Activated T-cell treated with anti-CD3 and anti-CD28 coated beads, Interleukin-2, amount 50 U/mL, for 1 hour (primary cell): ENCODE measurements at regions not wholly inside any gene's neighbourhood (a gene's known extent, or its start where the extent isn't known, plus 50 kb on each side); places are given as distances from the start of the nearest gene placed in this dataset.
"Not testable (repeated sequence)": the region's sequence is repeated elsewhere in the genome, so short reads cannot be mapped to it uniquely, and the experiment has no call there.

Experiments used
- DNase-seq: peaks from one replicate; pipeline ENCODE4 v3.0.0-alpha.2; 2020

DNA sequence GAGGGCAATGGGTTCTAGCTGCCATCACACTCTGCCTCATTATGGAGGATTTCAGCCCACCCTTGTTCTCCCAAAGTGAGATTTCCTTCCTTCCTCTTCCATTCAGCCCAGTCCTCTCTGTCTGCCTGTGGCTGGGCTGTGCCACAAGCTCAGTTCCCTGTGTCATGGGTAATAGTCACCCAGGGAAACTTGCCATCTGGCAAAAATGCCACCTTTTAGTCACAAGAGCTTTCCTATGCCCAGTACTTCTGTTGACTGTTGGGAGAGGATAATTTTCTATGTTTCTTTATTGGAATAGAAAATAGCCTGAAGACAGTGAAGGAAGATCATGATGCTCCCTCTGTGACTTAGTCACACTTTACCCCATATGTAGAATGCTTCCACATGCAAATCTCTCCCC, 71.4 kb downstream of the TLR4 start:
- no peak for DNase-seq

DNA sequence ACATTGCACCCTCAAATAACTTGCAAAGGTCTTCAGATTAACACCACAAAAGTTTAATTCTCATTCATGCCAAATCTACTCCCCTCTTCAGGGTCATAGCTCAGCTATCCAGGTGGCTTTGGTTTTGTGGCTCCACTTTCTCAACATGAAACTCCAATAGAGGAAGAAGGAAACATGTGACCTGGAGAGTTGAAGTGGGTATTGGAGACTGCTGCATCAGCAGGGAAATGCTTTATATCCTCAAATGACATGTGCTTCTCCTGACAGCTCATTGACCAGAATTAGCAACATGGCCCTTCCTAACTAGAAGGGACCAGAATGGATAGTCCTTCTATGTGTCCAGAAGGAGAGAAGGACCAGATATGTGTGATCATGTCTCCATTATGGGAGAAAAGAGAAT, 73.6 kb downstream of the TLR4 start:
- no peak for DNase-seq

DNA sequence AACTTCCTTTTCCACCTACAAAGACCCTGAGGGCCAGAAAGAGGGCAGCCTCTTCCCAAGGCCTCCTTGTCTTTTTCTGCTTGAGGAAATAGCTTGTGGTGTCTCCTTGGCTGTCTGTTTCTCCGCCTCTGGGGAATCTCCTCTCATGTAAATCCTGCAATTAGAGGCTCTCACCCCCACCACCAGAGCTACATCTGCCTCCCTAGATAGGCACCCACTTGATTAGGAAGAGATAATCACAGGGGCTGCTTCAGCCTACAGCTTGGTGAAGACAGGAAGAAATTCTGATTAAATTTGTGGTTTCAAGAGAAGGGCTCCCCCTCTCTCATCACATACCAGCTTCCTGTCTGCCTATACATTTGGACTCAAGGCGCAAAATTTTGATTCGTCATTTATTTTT, 75.6 kb downstream of the TLR4 start:
- no peak for DNase-seq

DNA sequence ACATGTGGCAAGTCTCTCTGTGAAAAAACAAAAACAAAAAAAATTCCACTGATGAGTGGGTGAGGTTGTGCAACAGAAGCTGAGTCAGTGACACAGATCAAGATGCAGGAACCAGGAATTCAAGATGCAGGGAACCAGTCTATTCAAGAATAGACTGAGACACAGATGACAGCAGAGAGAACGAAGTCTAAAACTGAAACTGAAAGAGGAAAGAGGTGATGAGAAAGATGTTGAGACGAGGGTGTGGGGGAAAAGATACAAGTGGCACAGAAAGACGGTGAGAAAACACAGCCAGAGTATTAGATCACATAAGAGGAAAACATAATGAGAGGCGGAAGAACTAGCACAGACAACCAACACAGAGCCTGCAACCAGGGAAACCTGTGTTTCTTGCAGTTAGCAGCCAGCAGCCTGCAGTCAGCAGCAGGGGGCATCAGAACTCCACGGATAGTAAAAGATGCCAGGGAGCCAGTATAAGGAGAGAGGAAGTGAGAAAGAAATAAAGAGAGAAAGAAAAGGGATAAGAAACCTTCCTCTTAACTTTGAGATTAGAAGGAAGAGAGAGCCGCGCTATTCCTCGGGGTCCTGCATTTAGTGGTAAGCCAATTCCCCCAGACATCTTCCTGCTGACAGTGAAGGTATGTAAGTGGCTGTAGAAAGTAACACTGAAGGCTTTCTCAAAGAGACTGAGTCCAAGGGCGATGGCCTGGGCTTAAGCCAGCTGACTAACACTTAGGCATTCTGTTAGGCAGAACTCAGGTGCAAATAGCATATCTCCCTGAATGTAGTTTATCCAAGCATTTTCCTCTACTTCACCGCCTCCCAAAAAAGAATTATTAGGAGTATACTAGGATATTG, 79.0 kb downstream of the TLR4 start:
- DNase-seq, result peak; percentile 60

DNA sequence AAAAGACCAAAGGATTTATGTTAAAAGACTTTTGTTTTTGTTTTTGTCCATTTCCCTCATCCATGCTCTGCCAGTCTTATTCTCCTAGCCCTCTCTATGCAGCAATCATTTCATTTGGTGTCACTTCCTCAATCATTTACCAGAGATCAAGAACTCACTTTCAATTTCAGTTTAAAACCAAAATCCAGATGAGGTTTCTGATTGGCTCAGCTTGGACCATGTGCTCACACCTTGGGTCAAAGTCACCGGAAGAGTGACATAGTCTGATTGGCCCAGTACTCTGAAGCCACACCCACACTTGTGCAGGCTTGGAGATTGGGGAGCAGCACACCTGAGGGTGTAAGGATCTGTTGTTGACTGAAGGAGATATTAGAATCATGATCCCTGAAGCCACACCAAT, 79.6 kb downstream of the TLR4 start:
- no peak for DNase-seq

DNA sequence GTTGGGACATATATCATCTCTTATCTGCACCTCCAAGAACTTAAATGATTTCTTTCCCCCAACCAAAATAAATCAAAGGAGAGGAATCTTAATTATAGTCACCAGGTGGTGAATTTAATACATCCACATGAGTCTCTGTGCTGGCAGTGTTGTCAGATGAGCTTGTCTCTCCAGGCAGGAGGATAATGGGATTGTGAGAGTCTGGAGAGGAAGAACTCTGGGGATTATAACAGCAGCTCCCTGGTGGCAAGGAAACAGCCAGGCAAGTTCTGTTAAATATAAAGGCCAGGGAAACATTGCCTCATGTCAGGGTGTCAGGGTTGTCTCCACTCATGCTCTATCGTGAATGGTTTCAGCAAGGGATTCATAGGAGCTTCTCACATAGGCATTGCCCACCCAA, 80.8 kb downstream of the TLR4 start:
- DNase-seq, result no peak

DNA sequence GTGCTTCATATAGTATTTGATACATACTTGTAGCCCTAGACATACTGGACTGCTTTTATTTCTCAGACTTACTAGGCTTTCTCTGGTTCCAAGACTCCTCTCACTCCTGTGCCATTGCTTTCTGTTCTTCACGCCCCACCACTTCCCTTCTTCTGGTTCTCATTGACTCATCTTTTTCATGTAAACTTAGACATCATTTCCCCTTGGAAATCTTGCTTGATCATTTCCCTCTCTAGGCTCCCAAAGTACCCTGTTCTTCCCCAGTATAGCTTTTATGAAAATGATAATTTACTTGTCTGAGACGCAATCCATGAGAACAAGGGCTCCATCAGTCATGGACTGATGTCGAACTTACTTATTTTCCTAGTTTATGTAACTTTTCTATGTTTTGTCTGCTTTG, 83.5 kb downstream of the TLR4 start:
- no peak for DNase-seq

DNA sequence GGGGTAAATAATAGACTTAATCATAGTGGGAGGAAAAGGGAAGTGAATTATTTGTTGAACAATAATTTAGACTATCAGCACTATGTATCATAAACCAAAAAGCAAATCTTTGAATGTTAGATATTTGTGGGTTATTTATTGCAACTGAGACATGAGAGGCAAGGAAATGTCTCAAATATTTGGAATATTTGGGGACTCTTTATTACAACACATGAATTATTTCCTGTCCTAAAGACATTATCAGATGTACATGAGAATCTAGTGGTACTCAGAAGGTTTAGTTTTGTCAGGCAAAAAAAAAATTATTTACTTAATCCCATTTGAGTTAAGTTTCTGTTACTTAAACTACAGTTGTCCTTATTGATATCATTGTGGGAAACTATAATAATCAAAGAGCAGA, 91.1 kb downstream of the TLR4 start:
- no peak for DNase-seq

DNA sequence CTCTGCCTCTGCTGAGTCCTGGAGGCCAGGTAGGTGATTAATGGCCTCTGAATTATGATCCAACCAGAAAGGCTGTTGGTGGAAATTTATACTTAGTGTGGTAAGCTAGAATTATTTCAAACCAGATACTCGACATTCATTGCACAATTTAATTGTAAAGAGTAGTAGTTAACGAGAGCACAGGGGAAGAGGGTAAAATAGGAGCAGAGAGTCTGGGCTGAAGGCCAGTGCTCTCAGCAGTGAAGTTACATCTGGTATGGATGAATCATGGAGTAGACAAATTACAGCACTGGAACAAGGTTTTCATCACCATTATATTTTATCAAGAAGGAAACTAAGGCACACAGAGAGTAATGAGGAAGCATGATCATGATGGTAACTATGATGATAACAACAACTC, 92.5 kb downstream of the TLR4 start:
- DNase-seq, result no peak

DNA sequence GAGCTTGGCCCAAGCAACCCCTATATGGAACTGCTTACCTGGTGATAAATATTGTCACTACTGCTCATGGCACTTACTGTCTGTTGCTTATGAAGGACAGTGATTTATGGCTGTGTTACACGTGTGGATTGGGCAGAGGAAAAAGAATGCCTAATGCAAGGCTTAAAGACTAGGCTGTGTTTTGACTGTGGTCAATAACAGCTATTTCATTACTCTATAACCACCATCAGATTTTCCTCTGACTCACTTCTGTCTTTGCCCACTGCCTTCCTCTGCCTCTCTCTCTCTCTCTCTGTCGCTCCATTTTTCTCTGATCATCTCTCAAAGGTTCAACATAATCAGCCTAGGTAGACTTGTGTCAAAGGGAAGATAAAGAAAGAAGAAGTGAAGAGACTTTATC, 96.2 kb downstream of the TLR4 start:
- no peak for DNase-seq

DNA sequence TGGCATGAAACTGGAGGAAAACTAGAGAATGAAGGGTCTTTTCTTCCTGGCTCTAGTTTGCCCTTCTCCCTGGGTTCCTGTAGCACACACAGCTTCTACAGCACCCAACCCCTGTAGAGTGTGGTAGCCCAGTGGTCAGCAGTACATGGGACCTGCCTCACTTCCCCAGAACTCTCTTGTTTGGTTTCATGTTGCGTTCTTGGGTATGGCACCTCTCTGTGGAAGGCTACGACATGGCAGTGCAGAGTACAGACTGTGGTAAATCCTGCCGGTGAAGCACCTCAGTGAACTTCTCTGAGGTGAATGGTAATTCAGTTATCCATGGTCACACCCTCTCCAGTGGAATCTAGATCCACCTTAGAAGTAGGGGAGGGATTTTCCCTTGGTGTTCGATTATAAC, 105.5 kb downstream of the TLR4 start:
- DNase-seq, result no peak

DNA sequence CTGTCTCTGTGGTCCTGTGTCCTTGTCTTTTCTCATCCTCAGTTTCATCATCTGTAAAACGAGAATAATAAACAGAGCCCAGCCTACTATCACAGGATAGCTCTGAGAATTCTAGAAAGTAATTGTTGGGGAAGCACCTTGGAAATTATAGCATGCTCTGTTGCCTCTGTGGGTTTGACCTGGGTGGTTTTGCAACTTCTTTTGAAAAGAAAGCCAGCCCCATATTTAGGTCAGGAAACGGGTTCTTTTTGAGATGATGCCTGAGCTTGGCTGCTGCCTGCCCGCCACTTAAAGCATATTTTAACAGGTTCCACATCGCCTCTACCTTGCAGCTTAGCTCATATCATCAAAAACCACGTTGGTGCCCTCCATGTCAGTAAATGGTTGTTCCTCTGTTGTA, 111.1 kb downstream of the TLR4 start:
- no peak for DNase-seq

DNA sequence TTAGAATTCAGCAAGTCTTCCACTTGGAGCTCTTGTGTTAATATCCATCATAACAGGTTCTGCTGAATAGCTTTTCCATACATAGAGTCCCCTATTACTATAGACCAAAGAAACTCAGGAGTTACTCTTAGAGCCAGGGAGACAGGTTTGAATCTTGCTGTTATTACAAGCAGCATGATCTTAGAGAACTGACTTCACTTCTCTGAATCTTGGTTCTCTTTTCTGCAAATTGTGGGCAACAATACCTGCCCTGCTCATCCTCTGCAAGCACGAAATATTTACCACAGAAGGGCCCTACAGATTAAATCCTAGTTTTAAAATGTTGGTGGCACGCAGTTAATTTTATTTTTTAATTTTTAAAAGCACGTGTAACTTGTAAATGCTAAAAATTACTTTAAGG, 111.7 kb downstream of the TLR4 start:
- no peak for DNase-seq

DNA sequence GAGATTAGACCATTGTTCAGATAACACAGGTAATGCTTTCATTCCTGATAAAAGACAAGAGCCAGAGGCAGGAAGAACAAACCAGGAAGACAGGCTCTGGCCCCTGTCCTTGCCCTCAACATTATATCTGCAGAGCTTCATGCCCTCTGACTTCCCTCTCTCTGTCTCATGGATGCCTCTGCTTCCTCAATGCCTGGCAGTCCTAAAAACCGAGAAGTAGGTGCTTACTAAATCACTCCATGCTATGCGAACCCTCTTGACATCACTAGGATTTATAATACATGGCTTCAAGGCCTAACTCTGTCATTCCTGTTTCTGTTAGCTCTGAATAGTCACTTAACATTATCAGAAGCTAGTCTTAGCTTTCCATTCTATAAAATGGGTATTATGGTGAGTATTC, 117.8 kb downstream of the TLR4 start:
- DNase-seq, result no peak

DNA sequence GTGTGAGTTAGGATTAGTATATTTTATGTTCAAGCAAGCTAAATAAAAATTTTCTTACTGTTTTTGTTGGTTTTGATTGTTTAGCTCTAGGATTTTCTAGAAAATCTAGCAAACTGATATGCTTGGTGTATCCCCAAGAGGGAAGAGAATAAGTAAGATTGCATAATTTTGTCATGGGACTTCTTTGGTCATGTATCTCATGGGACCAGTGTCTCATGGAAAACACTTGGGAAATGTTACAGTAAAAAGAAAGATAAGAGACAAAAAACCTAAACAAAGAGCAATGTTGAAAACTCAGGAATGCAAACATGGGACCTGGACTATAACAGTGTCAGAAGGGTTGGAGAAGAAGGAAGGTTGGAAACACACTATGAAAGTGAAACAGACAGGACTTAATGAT, 119.4 kb downstream of the TLR4 start:
- no peak for DNase-seq

DNA sequence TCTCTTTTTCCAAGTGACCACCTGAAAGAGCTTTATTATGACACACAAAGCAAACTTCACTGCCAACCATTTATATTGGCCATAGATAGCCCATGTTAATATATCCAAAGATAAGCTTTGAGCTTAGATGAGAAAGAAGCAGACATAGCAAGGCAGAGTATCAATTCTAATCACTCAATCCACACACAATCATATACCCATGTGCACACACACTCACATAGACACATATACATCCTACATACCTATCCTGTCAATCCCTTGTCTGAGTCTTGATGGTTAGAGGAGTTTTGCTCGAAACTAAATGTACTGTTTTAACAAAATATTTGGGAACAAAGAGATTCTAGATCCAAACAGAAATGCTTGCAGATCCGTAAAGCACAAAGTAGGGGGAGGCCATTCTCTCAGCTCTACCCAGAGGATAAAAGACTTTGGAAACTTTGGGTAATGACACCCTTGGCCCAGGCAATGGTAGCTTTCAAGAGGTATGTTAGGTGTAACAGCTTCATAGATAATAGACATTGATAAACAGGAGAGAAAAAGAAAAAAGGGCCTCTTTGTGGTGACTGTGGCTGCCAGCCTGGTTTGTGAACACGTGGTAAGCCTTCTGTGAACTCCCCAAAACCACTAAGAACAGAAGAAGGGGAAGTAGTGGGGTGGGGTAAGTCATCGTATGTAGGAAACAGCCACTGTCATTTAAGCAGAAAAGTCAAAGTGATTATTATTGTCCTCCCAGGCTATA, 121.6 kb downstream of the TLR4 start:
- DNase-seq, result no peak

DNA sequence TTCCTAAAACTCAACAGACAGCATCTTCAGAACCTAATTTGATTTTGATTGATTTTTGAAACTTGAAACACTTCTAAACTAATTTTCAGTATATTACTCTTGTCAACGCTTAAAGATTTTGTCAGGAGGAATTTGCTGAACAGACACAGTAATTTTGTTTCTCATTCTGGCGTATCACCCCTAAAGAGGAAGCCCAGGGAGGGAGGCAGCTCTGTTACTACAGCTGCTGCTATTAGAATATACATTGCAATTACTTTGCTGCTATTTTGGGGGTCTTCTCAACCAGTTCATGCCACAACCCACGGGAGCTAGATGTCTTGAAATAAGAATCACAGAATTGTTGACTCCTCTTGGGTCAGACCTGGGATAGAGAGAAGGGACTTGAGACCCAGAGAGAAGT, 122.6 kb downstream of the TLR4 start:
- DNase-seq, result no peak

DNA sequence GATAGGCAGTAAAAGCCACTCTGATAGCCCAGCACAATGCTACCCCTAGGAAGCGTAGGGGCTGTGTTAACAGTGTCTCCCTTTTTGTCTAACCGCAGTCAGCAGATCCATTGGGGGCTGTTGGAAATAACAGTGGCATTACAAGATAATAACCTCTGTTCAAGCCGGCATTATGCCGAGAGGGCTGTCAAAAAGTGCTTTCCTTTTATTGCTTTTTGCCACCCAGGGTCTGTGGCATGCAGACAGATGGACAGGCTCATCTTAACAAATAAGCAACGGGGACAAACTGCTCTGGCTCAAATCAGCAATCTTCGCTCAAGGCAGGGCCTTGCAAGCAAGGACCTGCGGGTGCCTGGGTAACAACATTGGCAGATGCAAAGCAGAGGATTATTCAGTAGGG, 123.3 kb downstream of the TLR4 start:
- no peak for DNase-seq

DNA sequence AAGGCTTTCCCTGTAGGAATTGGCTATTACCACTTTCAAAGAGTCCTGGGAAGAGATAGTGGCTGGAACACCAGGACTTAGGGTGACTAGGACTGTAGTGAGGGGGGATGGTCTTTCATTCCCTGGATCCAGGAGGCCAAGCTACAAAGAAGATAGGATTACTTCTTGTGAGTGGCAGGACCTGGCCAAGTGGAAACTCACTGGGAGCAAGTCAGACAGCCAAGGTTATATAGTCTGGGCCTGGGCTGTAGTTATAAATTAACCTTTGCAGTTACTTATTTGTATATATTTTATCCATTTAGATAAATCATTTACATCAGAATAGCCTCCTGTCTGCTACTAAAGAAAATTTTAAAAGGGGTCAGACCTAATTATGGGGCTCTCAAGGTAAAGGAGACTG, 124.3 kb downstream of the TLR4 start:
- DNase-seq, result no peak

DNA sequence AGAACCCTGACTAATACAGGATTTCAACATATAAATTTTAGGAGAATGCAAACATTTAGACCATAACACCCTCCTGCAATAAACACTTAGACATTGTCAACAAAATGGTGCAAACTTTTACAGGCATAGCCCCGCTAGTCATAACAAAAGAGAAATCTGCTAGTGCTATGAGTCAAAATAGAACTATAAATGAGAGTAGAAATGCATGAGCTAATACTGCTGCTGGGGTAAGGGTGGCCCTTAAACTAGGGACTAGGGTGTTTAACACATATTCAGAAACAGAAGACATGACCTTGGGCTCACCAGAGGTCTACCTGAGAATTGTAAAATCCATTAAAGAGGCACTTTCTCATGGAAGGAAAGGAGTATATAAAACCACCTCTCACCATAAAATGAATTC, 131.6 kb downstream of the TLR4 start:
- DNase-seq, result no peak

DNA sequence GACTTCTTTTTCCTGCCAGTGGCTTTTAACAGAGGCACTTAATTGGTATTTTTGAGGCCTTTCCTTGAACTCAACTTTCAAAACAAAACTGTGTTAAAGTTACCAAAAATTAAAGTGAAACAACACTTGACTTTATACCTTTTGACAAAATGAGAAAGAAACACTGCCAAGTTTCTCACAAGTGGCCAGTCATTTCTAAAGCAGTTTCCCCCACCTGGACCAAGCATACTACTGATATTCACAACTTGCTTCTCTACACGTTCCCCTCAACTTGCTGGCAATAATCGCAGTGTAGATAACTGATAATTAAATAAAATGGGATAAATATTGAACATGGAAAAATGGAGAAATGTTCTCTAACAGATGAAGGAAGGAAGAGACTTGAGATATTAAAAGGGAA, 135.7 kb downstream of the TLR4 start:
- DNase-seq, result no peak

DNA sequence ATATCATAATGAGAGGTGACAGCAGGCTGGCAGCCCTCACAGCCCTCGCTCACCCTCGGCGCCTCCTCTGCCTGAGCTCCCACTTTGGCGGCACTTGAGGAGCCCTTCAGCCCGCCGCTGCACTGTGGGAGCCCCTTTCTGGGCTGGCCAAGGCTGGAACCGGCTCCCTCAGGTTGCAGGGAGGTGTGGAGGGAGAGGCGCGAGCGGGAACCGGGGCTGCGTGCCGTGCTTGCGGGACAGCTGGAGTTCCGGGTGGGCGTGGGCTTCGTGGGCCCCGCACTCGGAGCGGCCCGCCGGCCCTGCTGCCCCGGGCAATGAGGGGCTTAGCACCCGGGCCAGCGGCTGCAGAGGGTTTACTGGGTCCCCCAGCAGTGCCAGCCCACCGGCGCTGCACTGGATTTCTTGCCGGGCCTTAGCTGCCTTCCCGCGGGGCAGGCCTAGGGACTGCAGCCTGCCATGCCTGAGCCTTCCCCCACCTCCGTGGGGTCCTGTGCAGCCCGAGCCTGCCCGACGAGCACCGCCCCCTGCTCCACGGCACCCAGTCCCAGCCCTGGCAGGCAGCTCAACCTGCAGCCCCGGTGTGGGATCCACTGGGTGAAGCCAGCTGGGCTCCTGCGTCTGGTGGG, 147.7 kb downstream of the TLR4 start:
- DNase-seq, result not testable (repeated sequence)

DNA sequence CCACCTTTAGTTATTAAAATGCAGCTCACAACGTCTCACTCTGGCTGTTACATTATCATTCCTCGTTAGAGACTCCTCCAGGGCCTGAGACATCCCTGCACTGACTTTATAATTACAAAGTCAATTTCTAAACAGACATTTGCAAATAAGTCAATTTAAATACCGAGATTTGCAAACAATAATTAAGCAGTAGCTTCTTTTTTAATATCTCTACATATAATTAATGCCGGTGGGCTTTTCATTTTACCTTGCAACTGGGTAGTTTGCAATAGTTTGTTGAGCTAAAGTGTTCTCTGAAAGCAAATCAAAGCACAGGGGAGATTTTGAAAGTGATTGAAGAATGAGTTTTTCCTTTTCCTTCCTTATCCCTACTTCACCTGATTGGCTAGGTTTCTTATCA, 154.4 kb downstream of the TLR4 start:
- DNase-seq, result no peak

DNA sequence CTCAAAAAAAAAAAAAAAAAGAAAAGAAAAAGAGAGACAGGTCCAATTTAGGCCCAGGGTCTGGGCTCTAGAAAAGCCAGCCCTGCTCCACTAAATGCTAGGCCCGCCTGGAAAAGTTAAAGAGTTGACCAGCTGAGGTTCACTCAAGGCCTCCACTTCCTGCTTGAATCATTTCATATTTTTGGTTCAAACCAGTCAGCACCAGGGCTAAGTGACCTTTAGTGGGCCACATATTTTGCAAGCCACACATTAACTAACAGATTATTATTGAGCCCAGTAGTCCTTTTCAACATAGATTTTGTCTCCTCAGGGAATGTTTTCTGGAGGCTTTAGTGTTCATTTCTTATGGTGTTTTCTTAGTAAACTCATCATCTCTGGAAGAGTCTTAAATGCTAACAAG, 156.6 kb downstream of the TLR4 start:
- DNase-seq, result no peak
